ENCODE measurements at regions not wholly inside any gene's neighbourhood (a gene's known extent, or its start where the extent isn't known, plus 50 kb on each side); places are given as distances from the start of the nearest gene placed in this dataset.

DNA sequence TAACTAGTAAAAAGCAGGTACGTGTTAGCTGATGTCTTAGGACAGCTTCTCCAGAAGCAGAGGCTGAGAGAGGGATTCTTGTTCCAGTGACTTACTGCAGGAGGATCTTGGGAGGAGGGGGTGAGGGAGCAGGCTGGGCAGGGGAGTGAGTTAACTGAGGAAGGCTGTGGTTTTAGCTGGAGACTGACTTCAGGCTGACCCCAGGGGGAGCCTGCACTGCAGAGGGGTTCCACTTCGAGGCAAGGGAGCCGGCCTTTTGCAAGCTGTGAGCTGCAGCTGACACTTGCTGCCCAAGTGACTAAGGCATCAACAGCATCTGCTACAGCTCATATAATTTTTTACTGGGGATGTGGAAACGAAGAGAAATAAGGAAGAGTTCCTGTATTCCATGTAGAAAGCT lies 50.4 kb upstream of the SOD1 start:
- WGBS, 3 donors: 32 to 64% (median 41%) methylated on average over 4 of the region's 4 CpGs
- no peak for DNase-seq

DNA sequence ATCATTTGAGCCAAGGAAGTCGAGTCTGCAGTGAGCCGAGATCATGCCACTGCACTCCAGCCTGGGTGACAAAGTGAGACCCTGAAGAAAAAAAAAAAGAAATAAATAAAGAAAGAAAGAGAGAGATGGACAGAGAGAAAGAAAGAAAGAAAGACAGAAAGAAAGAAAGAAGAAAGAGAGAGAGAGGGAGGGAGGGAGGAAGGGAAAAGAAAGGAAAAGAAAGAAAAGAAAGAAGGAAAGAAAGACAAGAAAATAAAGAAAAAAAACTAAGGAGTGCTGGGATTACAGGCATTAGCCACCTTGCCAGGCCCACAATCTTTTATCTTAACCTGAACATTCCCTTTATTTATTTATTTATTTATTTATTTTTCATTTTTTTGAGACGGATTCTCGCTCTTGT lies 51.7 kb upstream of the SOD1 start:
- no peak for DNase-seq
- no peaks in the 10 kb centered on the region for H3K27me3 ChIP-seq (ENCODE audit: insufficient read depth in 3 of 3, low read length in 2 of 3)
- H3K9me3 ChIP-seq: no peaks in the 10 kb centered on the region
- intact Hi-C loops (cut with DNase I): loop anchor here in 1 of 2 donors (5.0 kb wide), 1 partner anchor 510 kb away; no protein-coding TSS in a partner anchor
- no peak overlapping the region for H3K4me3 ChIP-seq
- H3K27ac ChIP-seq: no peak overlapping the region
- TF ChIP-seq, protein P1, sequence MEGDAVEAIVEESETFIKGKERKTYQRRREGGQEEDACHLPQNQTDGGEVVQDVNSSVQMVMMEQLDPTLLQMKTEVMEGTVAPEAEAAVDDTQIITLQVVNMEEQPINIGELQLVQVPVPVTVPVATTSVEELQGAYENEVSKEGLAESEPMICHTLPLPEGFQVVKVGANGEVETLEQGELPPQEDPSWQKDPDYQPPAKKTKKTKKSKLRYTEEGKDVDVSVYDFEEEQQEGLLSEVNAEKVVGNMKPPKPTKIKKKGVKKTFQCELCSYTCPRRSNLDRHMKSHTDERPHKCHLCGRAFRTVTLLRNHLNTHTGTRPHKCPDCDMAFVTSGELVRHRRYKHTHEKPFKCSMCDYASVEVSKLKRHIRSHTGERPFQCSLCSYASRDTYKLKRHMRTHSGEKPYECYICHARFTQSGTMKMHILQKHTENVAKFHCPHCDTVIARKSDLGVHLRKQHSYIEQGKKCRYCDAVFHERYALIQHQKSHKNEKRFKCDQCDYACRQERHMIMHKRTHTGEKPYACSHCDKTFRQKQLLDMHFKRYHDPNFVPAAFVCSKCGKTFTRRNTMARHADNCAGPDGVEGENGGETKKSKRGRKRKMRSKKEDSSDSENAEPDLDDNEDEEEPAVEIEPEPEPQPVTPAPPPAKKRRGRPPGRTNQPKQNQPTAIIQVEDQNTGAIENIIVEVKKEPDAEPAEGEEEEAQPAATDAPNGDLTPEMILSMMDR (IDR thresholded peaks at IDR 0.05): no peak
- 91 to 95% (median 92%) methylated on average over 4 of the region's 4 CpGs for WGBS, 3 donors
- H3K36me3 ChIP-seq (ENCODE audit: insufficient read depth in 1 of 2, low read depth in 1 of 2): no peaks in the 10 kb centered on the region
- no peak for ATAC-seq
- no peaks in the 10 kb centered on the region for H3K4me1 ChIP-seq

More for the DNA sequence above, 50.4 kb upstream of the SOD1 start:
- no peak overlapping the region for H3K27ac ChIP-seq
- H3K36me3 ChIP-seq (ENCODE audit: insufficient read depth in 1 of 2, low read depth in 1 of 2): no peaks in the 10 kb centered on the region
- H3K4me3 ChIP-seq: no peak overlapping the region
- H3K9me3 ChIP-seq: no peaks in the 10 kb centered on the region
- no peak for ATAC-seq
- intact Hi-C loops (cut with DNase I): loop anchor here in 1 of 2 donors (5.0 kb wide), 1 partner anchor 512 kb away; no protein-coding TSS in a partner anchor
- H3K27me3 ChIP-seq (ENCODE audit: insufficient read depth in 3 of 3, low read length in 2 of 3): peaks cover 0 to 4% (median 0%) of the 10 kb centered on the region in 3 donors
- H3K4me1 ChIP-seq: no peaks in the 10 kb centered on the region
- TF ChIP-seq, protein P1 (IDR thresholded peaks at IDR 0.05): no peak

DNA sequence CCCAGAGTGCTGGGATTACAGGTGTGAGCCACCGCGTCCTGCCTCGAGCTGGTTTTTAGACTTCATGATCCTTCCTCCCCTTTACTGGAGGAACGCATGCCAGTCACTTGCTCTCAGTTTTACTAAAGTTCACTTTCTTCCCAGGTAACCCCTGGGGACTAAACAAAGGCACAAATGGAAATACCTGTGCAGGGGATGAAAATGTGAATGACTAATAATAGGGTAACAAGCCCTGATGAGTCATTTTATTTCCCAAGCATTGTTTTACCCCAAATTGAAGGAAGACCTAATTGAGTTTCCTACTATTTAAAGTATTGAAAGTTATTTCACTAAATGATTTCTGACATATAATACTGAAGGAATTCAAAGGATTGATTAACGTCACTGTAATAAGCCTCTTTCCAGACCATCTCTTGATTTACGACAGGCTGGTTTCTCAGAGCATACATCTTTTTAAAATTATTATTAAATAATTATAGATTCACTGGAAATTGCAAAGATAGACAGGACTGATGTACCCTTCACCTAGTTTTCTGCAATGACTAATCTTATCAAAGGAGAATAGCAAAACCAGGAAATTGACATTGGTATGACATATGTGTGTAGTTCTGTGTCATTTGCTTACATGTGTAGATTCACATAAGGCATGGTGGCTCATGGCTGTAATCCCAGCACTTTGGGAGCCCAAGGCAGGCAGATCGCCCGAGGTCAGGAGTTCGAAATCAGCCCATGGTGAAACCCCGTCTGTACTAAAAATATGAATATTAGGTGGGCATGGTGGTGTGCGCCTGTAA lies 53.2 kb upstream of the SOD1 start:
- Histone ChIP-seq H3K4me3 (no peak overlapping the region), H3K36me3 (ENCODE audit: insufficient read depth in 1 of 2, low read depth in 1 of 2) (no peaks in the 10 kb centered on the region), H3K27ac (no peak overlapping the region), H3K9me3 (no peaks in the 10 kb centered on the region), H3K27me3 (ENCODE audit: insufficient read depth in 3 of 3, low read length in 2 of 3) (no peaks in the 10 kb centered on the region), H3K4me1 (no peaks in the 10 kb centered on the region)
- intact Hi-C loops (cut with DNase I): loop anchor here in 1 of 2 donors (5.0 kb wide), 1 partner anchor 509 kb away; no protein-coding TSS in a partner anchor
- no peak for DNase-seq
- no peak for ATAC-seq
- WGBS, 3 donors: 79 to 83% (median 82%) methylated on average over 11 of the region's 11 CpGs
- TF ChIP-seq, protein P1 (IDR thresholded peaks at IDR 0.05): no peak

DNA sequence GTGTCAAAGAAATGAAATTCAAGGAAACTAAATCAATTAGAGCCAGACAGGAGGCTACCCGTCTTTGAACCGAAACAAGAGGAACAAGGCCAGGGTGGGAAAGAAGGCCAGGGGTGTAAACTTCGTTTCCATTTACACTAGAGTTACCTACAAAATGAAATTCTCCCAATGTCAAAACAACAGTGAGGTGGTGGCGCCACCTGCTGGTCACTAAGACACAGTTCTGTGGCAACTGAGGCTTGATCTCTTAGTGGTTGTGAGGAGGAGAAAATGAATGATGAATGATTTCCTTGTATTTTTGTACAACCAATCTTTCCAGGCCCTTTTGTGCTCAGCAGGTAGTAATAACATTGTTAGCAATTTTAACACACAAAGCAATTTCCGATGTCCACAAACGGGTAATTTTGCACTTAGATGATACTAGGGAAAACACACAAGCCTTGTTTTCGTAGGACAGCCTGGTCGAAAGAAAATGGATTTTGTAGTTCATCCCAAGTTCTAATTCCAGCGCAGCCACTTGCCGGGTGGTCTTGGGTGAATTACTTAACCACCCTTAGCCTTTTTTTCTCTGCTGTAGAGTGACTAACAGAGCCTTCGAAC lies 54.8 kb upstream of the SOD1 start:
- TF ChIP-seq, protein P1 (IDR thresholded peaks at IDR 0.05): peak; percentile 82
- ATAC-seq (peak in 2 of 4 donors; percentile 47 to 53), DNase-seq (peak; percentile 38 to 79)
- Histone ChIP-seq H3K4me3 (no peak overlapping the region), H3K36me3 (ENCODE audit: insufficient read depth in 1 of 2, low read depth in 1 of 2) (no peaks in the 10 kb centered on the region), H3K27me3 (ENCODE audit: insufficient read depth in 3 of 3, low read length in 2 of 3) (no peaks in the 10 kb centered on the region), H3K9me3 (no peaks in the 10 kb centered on the region), H3K4me1 (no peaks in the 10 kb centered on the region), H3K27ac (no peak overlapping the region)
- 31 to 38% (median 35%) methylated on average over 11 of the region's 11 CpGs for WGBS, 3 donors
- intact Hi-C loops (cut with DNase I): loop anchor here in 1 of 2 donors (5.0 kb wide), 2 partner anchors 407 to 507 kb away; no protein-coding TSS in a partner anchor
